NCI-H128 (cell line): ENCODE measurements at regions not wholly inside any gene's neighbourhood (a gene's known extent, or its start where the extent isn't known, plus 50 kb on each side); places are given as distances from the start of the nearest gene placed in this dataset.

Experiments
- DNase-seq: peaks from one replicate; lab custom pipeline; 2025; ENCODE audit not compliant: unreplicated experiment; lab: John Stamatoyannopoulos, UW

DNA sequence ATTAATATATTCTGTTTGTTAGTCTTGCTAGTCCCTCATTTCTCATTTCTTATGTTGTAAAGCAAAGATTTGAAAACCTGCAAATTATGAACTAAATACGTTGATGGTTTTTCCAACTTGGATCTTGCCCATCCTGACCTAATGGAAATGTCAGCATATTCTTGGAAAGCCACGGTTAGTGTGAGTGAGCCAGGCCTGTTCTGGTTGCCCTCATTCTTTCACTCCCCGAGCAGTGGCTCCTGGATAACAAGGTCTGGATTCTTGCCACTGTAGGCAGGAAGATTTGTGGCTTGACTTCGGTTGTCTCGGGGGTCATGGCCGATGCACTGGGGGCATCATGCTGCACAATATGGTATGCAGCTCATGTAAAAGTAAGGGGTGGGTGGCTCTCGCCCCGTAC lies 359.1 kb downstream of the MEIS1 start:
- DNase-seq = no peak

DNA sequence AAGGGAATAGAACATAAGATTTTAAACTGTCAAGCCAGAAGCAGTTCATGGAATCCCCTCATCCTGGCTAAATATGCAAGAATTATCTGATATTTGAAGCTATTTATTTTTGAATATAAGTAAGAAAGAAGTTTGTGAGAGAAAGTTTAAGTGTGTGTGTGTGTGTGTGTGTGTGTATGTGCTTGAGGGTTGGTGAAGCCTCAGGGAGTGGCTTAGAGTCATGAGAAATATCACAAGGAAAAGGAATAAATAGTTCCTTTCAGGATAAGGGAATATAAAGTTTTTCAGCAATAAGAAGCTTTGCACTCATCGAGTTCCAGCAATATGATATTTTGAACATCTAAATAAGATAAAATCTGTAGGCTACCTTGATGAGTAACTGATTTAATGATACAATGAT lies 359.6 kb downstream of the MEIS1 start:
- no peak for DNase-seq

DNA sequence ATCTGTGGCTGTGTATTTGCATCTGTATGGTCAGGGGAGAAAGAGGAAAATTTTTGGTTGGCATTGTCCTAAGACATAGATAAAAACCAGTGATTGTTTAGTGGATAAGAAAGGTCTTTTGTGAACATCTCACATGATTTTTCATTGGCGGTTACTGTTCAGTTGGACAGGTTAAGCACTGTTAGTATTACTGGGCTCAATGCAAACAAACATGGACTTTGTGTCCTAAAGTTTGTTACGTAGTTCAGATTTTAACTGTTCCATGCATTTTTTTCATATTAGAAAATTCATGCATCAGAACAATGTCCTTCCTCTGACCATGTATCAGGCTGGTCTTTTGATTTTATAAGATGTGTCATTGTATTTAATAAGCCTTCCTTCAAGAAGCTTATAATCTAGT lies 368.0 kb downstream of the MEIS1 start:
- no peak for DNase-seq

DNA sequence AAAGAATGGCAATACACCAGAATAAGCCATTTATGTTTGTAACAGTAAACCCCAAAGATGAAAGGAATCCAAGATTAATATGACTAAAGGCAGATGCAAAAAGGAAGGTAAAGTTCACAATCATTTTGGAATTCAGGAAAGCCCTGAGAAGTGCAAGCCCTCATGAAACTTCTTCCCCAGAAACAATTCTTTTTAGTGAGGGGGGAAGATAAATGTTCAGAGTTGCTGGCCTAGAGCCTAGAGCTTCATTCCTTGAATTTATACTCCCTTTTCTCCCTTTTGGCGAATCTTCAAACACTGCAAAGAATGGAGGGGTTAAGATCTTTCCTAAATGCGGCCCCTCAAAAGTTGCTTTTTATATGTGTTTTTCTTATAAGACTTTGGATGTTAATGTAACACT lies 368.8 kb downstream of the MEIS1 start:
- DNase-seq = no peak

DNA sequence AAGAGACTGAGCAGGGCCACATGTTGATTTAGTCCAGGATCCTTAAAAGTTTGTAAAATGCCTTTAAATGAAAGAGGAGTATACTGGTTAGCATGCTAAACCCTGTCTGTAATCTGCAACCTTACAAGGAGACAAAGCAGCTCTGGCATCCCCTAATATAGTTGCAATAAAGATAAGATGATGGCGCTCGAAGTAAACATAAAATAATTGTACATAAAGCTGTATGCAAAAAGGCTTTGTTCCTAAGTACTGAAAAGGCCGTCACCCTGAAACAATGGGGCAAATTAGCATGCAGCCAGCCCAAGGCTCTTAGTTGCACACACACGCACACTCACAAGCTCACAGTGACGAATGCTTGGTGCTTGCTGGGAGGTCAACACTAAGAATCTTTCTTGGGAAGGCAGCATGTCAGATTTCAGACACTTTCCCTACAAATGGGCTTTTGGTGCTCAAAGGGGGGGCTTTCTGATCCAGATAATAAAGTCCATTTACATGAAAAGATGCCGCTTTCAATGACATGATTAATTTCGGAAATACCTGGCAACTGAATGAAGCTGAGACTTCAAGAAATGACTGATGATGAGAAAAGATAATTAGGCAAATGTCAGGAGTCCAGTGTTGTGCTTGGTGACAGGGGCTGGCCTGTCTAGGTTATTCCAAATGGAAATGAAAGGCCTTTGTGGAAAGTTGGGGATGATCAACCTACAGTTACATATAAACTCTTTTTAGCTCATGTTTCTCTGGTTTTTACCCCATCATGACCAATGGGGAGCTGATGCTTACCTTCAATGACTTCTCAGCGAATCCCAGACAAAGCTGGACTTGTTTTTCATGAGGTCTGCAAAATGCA lies 370.3 kb downstream of the MEIS1 start:
- no peak for DNase-seq

DNA sequence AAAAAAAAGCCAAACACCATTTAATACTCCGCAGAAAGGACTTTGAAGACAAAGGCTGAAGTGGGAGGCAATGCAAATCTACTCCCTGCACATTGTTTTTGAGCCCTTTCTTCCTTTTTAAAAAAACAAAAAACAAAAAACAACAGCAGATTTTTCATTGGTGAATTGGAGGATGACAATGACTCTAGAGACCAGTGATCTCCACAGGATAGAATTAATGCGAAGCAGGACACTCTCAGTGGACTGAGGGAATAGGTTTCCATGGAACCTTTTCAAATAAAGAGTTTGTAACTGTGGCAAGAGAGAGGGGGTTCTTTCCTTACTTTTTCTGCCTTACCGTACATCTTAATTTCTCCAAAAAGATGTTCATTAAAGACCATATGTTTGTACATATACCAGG lies 371.0 kb downstream of the MEIS1 start:
- DNase-seq = no peak

DNA sequence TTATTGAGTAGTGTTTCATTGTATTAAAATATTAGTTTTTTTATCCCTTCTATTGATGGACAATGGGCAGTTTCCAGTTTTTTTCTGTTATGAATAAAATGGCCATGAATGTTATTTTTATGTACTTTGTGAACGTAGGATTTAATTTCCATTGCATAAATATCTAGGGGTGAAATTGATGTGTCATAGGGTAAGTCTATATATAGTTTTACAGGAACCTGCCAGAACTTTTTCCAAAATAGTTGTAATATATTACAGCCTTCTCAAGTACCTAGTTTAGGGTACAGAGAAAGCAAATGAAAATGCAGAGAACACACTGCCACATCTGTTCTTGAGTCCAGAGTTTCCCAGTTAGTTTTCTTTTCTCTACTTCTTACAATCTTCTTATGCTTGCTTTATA lies 378.6 kb downstream of the MEIS1 start:
- DNase-seq = no peak

DNA sequence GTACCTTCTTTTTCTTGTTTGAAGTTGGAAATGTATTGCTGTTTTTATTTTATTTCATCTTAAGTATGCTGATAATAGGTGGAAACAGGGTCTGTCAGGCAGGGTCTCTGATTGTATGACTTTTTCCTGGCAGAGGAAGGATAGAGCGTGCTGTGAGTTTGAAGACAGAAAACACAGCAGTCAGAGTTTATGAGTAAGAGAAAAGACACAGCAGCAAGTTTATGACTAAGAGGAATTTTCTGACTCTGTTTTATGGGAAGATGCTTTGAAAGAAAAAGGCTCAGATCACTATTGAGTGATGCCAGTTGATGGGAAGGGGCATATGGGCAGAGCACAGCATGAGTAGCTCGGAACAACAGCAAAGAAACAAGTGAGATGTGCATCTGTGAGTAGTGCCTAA lies 379.1 kb downstream of the MEIS1 start:
- DNase-seq = no peak

DNA sequence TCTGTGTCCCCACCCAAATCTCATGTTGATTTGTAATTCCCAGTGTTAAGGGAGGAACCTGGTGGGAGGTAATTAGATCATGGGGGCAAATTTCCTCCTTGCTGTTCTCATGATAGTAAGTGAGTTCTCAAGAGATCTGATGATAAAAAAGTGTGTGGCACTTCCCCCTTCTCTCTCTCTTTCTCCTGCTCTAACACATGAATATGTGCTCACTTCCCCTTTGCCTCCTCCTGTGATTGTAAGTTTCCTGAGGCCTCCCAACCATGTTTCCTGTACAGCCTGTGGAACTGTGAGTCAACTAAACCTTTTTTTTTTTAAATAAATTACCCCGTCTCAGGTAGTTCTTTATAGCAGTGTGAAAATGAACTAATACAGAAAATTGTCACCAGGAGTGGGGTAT lies 380.0 kb downstream of the MEIS1 start:
- DNase-seq = no peak

DNA sequence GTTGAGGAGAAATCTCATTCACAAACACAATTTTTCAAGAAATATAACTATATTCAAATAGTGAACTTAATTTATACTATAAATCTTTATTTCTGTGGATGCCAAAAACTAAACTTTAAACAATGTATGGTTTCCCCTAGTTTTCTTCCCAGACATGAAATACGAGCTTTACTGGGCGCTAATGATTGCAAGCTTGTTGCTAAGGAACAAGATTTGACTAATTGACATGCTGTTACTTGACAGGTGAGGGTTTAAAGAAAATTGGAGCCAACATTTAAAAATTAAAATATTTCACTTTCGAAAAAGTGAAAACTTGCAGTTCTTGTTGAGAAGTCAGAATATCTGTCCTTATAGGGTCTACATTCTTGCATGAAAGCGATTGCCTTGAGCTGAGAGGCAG lies 381.0 kb downstream of the MEIS1 start:
- DNase-seq = no peak

DNA sequence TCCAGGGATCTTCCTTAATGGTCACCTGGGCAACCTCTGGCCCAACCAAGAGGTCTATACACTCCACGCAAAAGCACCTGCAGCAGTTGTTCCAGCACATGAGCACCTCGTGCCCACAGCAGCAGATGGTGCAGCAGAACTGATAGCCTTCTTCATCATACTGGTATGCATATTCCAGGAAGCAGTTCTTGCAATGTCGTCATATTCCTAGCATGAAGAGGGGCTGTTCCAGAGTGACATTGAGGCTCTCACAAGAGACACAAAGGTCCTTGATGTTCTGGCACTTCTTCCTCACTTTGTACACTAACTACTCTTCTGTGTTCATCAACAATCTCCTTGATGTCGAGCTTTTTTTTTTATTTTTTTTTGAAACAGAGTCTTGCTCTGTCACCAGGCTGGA lies 386.2 kb downstream of the MEIS1 start:
- no peak for DNase-seq

DNA sequence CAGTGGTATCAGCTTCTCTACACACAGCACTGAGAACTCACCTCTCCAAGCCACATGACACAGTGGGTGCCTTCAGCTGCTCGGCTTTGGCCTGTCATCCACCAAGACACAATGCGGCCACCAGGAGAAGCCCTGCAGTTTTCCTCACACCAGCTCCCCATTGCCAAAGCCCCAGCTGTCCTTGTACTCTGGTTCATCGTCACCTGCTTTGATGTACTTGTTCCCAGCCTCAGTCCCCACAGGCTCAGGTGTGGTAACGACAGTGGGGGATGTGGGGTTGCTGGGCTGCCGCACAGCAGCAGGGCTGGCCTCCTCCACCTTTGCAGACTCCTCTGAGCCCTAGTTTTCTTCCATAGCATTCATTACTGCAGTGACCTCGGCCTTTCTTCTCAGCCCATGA lies 387.3 kb downstream of the MEIS1 start:
- DNase-seq = no peak

DNA sequence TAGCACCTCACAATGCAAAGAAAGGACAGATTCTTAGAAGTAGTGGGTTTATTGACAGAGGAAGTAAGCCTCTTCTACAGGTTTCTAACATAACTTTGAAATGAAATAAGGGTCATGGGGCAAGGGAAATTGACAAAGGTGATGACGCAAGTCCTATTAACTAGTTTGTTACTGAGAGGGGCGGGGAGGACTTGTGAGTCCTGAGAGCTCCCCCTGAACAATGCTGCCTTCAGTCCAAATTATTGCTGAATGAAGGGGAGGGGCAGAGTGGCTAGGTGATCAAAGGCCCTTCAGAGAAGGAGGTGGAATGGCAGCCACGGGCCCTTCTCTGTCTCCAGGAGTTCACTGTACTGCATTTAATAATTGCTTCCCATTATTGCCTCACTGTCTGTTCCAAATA lies 390.0 kb downstream of the MEIS1 start:
- DNase-seq = no peak

DNA sequence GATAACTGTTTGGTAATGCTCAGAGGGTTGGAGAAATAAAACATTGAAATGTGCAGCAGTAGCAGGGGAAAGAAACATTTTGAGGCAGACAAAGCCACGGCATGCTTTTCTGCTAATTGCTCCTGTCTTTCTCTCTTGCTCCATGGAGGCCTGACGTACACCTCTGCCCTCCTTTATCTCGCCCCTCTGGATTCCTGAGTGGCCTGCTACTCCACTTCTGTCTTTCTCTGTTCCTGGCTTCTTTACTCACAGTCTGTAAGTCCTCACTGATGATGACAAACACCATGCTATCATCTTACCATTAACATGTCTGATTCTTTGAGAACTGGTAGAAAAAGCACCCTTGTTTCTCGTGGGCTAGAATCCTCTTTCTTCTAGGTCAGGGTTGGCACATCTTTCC lies 392.9 kb downstream of the MEIS1 start:
- no peak for DNase-seq

DNA sequence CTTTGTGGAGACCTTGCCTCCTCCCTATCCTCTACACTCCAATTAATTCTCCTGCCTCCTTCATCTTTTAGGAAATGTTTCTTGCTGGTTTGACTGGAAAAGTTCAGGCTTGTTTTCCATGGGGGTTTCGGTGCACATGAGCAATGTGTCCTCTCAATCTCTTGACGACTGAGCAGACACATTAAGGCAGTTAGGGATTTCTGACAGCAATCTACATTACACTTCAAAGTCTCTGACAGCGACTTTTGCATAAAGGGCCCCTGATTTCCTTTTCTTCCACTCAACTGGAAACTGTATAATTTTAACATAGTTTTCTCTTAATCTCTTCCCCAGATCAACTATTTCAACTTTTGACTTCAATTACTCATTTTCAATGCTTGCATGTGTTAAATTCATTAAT lies 394.0 kb downstream of the MEIS1 start:
- DNase-seq = no peak

DNA sequence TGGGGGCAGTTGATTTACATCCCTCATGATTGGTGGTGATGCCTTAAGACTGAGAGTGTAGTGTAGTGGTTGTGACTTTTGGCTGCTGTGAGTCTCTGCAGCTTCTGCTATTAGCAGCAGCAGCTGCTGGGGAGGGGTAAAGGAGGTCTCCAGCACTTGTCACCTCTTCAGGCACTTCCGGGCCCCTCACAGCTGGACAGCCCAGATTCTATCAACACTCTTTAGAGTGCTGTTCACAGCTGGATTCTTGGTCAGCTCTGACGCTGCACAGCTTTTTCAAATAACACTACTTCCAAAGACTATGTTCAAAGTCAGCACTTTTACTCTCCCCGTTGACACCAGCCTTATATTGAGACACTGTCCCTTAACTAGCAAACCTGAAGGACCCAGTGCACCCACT lies 396.0 kb downstream of the MEIS1 start:
- no peak for DNase-seq

DNA sequence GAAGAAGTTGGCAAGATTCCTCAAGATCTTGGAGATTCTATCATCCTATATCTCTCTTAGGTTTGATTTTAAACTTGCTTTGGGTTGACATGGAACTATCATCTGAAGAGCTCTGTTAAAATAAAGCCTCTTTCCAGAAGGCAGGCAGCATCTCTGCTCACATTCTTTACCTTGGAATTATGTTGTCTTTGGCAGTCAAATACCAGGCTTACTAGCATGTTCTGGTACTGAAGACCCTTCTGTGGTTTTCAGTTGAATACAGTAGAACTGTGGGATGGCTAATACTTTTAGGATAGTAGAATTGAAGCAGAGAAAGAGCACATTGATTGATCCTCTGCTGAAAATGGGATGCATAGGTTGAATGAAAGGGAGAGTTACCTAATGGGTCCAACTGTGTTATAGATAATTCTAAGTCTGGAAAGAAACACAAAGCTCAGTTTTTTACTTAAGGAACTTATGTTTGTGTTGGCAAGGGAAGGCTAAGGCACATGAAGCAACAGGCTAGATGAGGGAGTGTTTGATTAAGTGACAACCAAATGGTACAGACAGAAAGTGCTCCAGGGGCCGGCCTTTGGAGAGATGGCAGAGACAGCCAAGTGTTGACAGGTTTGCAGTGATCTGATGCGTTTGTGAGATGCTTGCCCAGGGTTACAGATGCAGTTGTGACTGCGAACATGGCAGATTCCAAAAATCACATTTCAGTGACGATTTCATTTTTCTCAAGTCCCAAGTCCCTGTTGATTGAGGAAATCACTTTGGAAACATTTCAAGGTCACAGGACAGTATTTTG lies 397.9 kb downstream of the MEIS1 start:
- no peak for DNase-seq

DNA sequence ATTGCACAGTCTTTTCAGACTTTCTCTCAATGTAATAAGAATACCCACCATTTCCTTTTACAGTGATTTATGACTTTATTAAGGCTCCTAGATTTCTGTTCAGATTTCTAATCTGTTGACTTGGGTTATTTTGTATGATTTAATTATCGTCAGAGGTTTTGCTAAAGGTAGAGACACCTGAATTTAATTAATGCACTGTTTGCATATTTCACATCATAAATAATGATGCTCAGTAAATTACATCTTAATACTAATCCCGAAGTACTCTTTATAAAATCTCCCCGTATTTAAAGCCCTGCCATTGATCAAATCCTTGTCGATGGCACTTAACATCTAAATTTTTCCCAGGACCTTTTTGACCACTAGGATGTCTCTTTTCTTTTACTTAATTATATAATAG lies 399.9 kb downstream of the MEIS1 start:
- no peak for DNase-seq

DNA sequence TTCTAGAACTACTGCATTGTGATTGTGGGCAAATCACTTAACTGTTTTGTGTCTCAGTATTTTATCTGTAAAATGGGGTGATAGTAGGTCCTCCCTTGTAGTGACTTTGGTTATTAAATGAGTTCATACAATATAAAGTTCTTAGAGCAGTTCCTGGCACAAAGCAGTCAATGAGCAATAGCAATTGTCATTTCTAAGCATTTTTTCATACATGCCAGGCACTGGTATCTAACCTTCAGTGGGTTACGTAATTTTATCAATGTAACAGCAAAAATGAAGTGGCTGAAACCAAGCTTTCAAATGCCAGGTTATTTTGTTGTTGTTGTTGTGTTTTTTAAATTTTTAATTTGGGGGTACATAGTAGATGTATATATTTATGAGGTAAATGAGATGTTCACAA lies 401.9 kb downstream of the MEIS1 start:
- DNase-seq = no peak

DNA sequence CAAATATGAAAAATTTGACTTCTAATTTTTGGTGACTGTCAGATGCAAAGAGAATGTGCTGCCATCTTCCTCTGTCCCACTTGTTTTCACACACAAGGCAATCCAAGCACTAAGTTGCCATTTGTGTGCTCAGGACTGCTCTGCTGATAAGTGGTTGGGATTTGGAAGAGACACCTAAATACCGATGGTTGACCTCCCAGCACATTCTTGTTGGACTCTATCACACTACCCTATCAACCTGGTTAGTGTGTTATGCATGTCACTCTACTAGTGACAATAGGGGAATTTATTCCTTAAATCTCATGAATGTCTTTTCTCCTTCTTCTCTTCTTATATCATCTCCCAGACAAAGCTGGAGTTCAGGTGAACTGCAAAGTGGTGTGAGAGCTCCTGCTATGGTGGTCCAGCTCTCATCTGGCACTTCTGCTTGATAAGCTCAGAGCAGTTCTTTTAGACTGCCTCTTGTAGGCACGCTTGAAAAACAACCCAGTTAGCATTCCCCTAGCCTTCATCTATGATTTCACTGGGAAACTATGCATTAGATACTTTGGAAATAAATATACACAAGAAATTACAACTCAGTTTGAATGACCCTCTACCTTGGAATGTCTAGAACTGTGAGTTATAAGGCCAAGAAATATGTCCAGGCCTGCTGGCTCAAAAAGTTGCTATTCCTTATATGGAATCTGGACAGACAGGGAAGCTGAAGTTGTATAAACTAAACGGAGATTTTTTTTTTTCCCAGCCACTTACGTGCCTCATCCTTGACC lies 404.8 kb downstream of the MEIS1 start:
- DNase-seq = no peak

DNA sequence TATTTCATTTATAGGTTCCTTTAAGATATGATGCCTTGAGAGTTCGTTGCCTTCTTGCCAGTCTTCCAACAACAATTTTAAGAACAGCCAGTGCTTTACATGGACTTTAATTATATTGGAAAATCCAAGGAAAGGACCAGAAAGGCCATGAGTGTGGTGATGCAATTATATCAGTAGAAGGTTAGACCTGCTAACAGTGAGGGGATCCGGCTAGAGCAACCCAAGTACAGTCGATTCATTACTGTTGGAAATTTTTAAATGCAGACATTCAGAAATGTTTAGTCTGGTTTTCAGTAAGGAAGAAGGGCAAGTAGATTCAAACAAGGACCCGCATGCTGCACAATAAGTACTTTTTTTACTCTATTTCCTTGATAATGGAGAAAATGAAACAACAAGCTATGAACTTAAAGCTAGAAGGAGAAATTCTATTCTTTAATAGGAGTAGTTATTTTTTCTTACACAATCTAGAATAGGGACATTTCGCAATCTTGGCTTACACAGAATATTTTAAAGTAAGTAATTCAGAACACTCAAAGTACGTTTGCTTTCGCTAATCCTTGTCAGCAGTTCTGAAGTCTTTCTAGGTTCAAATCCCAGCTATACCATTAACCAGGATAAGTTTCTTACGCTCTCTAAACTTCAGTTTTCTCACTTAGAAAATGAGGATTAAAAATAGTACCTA lies 405.5 kb downstream of the MEIS1 start:
- no peak for DNase-seq
